ENCODE measurements at regions not wholly inside any gene's neighbourhood (a gene's known extent, or its start where the extent isn't known, plus 50 kb on each side); places are given as distances from the start of the nearest gene placed in this dataset.

GRCh38 chr12:126210026-126210425 lies 1144.8 kb downstream of the AACS start:
- in situ Hi-C loops (cut with MboI; ENCODE audit: low pct_unique_long_range_greater_than_20kb, low sequenced_read_pairs, unreplicated experiment), result no loop called here
- no peak for DNase-seq (ENCODE audit: low spot score)
- TF ChIP-seq CTCF (IDR thresholded peaks at IDR 0.05; ENCODE audit: extremely low read depth, insufficient read depth, missing control alignments), result no peak

GRCh38 chr12:126210448-126210847 lies 1145.2 kb downstream of the AACS start:
- no peak for TF ChIP-seq CTCF (IDR thresholded peaks at IDR 0.05; ENCODE audit: extremely low read depth, insufficient read depth, missing control alignments)
- in situ Hi-C loops (cut with MboI; ENCODE audit: low pct_unique_long_range_greater_than_20kb, low sequenced_read_pairs, unreplicated experiment), result no loop called here
- no peak for DNase-seq (ENCODE audit: low spot score)

- no peak for DNase-seq (ENCODE audit: low spot score)
- in situ Hi-C loops (cut with MboI; ENCODE audit: low pct_unique_long_range_greater_than_20kb, low sequenced_read_pairs, unreplicated experiment), result no loop called here
- TF ChIP-seq CTCF (IDR thresholded peaks at IDR 0.05; ENCODE audit: extremely low read depth, insufficient read depth, missing control alignments), result no peak
Measured at GRCh38 chr12:126212824-126213223, 1147.6 kb downstream of the AACS start.

GRCh38 chr12:126218697-126219096 lies 1153.5 kb downstream of the AACS start:
- TF ChIP-seq CTCF (IDR thresholded peaks at IDR 0.05; ENCODE audit: extremely low read depth, insufficient read depth, missing control alignments), result no peak
- no peak for DNase-seq (ENCODE audit: low spot score)
- in situ Hi-C loops (cut with MboI; ENCODE audit: low pct_unique_long_range_greater_than_20kb, low sequenced_read_pairs, unreplicated experiment), result no loop called here

- in situ Hi-C loops (cut with MboI; ENCODE audit: low pct_unique_long_range_greater_than_20kb, low sequenced_read_pairs, unreplicated experiment), result no loop called here
- DNase-seq (ENCODE audit: low spot score), result no peak
- TF ChIP-seq CTCF (IDR thresholded peaks at IDR 0.05; ENCODE audit: extremely low read depth, insufficient read depth, missing control alignments), result no peak
Measured at GRCh38 chr12:126219139-126219538, 1153.9 kb downstream of the AACS start.

GRCh38 chr12:126219654-126220279 lies 1154.5 kb downstream of the AACS start:
- TF ChIP-seq CTCF (IDR thresholded peaks at IDR 0.05; ENCODE audit: extremely low read depth, insufficient read depth, missing control alignments), result no peak
- no peak for DNase-seq (ENCODE audit: low spot score)
- in situ Hi-C loops (cut with MboI; ENCODE audit: low pct_unique_long_range_greater_than_20kb, low sequenced_read_pairs, unreplicated experiment), result no loop called here

Data from GM13977 (cell line).